ENCODE measurements at regions not wholly inside any gene's neighbourhood (a gene's known extent, or its start where the extent isn't known, plus 50 kb on each side); places are given as distances from the start of the nearest gene placed in this dataset.
"Not testable (repeated sequence)": the region's sequence is repeated elsewhere in the genome, so short reads cannot be mapped to it uniquely, and the experiment has no call there.

GRCh38 chr7:36065563-36066342 is 87.3 kb upstream of the EEPD1 start:
- DNase-seq (ENCODE audit: low spot score): not testable (repeated sequence)

- no peak for DNase-seq (ENCODE audit: low spot score)
These were observed 86.8 kb upstream of the EEPD1 start for GRCh38 chr7:36066343-36066664.

GRCh38 chr7:36070230-36070629 is 82.8 kb upstream of the EEPD1 start:
- DNase-seq (ENCODE audit: low spot score): no peak

- DNase-seq (ENCODE audit: low spot score): no peak
These were observed 81.4 kb upstream of the EEPD1 start for GRCh38 chr7:36071605-36072004.

- no peak for DNase-seq (ENCODE audit: low spot score)
These were observed 80.4 kb upstream of the EEPD1 start for GRCh38 chr7:36072620-36073019.

GRCh38 chr7:36075561-36075960 is 77.5 kb upstream of the EEPD1 start:
- DNase-seq (ENCODE audit: low spot score): no peak

- no peak for DNase-seq (ENCODE audit: low spot score)
These were observed 77.0 kb upstream of the EEPD1 start for GRCh38 chr7:36076074-36076473.

- no peak for DNase-seq (ENCODE audit: low spot score)
These were observed 74.2 kb upstream of the EEPD1 start for GRCh38 chr7:36078816-36079360.

GRCh38 chr7:36079446-36080025 is 73.5 kb upstream of the EEPD1 start:
- no peak for DNase-seq (ENCODE audit: low spot score)

- no peak for DNase-seq (ENCODE audit: low spot score)
These were observed 72.2 kb upstream of the EEPD1 start for GRCh38 chr7:36080843-36081242.

- no peak for DNase-seq (ENCODE audit: low spot score)
These were observed 70.8 kb upstream of the EEPD1 start for GRCh38 chr7:36082216-36082615.

- DNase-seq (ENCODE audit: low spot score): no peak
These were observed 70.1 kb upstream of the EEPD1 start for GRCh38 chr7:36082910-36083309.

- DNase-seq (ENCODE audit: low spot score): no peak
These were observed 69.3 kb upstream of the EEPD1 start for GRCh38 chr7:36083626-36084380.

GRCh38 chr7:36084485-36085091 is 68.5 kb upstream of the EEPD1 start:
- DNase-seq (ENCODE audit: low spot score): no peak

GRCh38 chr7:36085096-36085495 is 68.0 kb upstream of the EEPD1 start:
- DNase-seq (ENCODE audit: low spot score): no peak

GRCh38 chr7:36086571-36086970 is 66.5 kb upstream of the EEPD1 start:
- DNase-seq (ENCODE audit: low spot score): no peak

GRCh38 chr7:36088553-36088952 is 64.5 kb upstream of the EEPD1 start:
- DNase-seq (ENCODE audit: low spot score): no peak

- no peak for DNase-seq (ENCODE audit: low spot score)
These were observed 64.1 kb upstream of the EEPD1 start for GRCh38 chr7:36088966-36089365.

GRCh38 chr7:36090976-36091873 is 61.8 kb upstream of the EEPD1 start:
- DNase-seq (ENCODE audit: low spot score): no peak

- DNase-seq (ENCODE audit: low spot score): no peak
These were observed 61.2 kb upstream of the EEPD1 start for GRCh38 chr7:36091874-36092176.

- DNase-seq (ENCODE audit: low spot score): no peak
These were observed 60.8 kb upstream of the EEPD1 start for GRCh38 chr7:36092221-36092771.

Measured in CD4-positive, alpha-beta T cell treated with Interleukin-6 at 100 ng/mL for 8 hours (primary cell).